ENCODE measurements at regions not wholly inside any gene's neighbourhood (a gene's known extent, or its start where the extent isn't known, plus 50 kb on each side); places are given as distances from the start of the nearest gene placed in this dataset.

DNA sequence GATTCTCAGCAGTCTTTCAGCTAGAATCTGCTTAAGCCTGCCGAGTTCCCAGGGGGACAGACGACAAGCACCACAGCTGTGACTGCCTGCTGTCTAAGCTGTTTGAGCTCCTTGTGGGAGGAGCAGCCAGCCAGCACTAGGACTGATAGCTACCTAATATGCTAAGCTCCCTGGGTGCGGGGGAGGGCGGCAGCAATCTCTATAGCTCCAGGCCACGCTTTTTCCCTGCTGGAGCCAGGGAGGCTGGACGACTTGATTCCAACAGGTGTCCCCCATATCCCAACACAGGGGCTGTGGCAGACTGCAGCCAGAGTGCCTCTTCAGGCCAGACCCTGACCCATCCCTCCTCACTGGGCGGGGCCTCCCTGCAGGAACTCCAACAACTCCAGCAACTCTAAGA, 134.1 kb upstream of the ARPP21 start:
- H3K36me3 ChIP-seq = no peaks in the 10 kb centered on the region
- peak in 1 of 3 donors; percentile 38 for DNase-seq
- no peak overlapping the region for H3K4me3 ChIP-seq
- no peaks in the 10 kb centered on the region for H3K9me3 ChIP-seq
- no peak for TF ChIP-seq POLR2A (IDR thresholded peaks at IDR 0.05)
- TF ChIP-seq, protein P1, sequence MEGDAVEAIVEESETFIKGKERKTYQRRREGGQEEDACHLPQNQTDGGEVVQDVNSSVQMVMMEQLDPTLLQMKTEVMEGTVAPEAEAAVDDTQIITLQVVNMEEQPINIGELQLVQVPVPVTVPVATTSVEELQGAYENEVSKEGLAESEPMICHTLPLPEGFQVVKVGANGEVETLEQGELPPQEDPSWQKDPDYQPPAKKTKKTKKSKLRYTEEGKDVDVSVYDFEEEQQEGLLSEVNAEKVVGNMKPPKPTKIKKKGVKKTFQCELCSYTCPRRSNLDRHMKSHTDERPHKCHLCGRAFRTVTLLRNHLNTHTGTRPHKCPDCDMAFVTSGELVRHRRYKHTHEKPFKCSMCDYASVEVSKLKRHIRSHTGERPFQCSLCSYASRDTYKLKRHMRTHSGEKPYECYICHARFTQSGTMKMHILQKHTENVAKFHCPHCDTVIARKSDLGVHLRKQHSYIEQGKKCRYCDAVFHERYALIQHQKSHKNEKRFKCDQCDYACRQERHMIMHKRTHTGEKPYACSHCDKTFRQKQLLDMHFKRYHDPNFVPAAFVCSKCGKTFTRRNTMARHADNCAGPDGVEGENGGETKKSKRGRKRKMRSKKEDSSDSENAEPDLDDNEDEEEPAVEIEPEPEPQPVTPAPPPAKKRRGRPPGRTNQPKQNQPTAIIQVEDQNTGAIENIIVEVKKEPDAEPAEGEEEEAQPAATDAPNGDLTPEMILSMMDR (IDR thresholded peaks at IDR 0.05) = no peak
- no peaks in the 10 kb centered on the region for H3K27me3 ChIP-seq
- H3K4me1 ChIP-seq = no peaks in the 10 kb centered on the region
- no peak overlapping the region for H3K27ac ChIP-seq

DNA sequence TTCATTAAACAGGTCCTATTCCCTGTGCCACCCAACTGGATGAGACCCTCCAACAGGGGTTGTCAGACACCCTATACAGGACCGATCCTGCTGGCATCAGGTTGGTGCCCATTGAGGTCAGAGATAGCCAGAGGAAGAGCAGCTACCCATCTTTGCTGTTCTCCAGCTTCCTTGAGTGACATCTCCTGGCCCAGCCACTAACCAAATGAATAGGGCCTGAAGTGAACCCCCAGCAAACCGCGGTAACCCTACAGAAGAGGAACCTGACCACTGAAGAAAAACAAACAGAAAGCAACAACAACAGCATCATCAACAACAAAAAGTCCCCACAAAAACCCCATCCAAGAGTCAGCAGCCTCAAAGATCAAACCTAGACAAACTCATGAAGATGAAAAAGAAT, 133.6 kb upstream of the ARPP21 start:
- H3K27ac ChIP-seq = no peak overlapping the region
- TF ChIP-seq POLR2A (IDR thresholded peaks at IDR 0.05) = no peak
- TF ChIP-seq, protein P1 (IDR thresholded peaks at IDR 0.05) = no peak
- no peak for DNase-seq

GRCh38 chr3:35519936-35520335, 119.4 kb upstream of the ARPP21 start:
- Histone ChIP-seq H3K9me3 (no peaks in the 10 kb centered on the region), H3K4me1 (no peaks in the 10 kb centered on the region), H3K27me3 (no peaks in the 10 kb centered on the region), H3K27ac (no peak overlapping the region), H3K4me3 (no peak overlapping the region), H3K36me3 (no peaks in the 10 kb centered on the region)
- TF ChIP-seq, protein P1 (IDR thresholded peaks at IDR 0.05) = no peak
- no peak for TF ChIP-seq POLR2A (IDR thresholded peaks at IDR 0.05)
- DNase-seq = no peak

More for the DNA sequence above, 133.6 kb upstream of the ARPP21 start:
- Histone ChIP-seq H3K9me3 (no peaks in the 10 kb centered on the region), H3K27me3 (no peaks in the 10 kb centered on the region), H3K36me3 (no peaks in the 10 kb centered on the region), H3K4me3 (no peak overlapping the region), H3K4me1 (no peaks in the 10 kb centered on the region)

GRCh38 chr3:35521196-35521595, 118.1 kb upstream of the ARPP21 start:
- no peak for DNase-seq
- TF ChIP-seq POLR2A (IDR thresholded peaks at IDR 0.05) = no peak
- TF ChIP-seq, protein P1 (IDR thresholded peaks at IDR 0.05) = no peak

DNA sequence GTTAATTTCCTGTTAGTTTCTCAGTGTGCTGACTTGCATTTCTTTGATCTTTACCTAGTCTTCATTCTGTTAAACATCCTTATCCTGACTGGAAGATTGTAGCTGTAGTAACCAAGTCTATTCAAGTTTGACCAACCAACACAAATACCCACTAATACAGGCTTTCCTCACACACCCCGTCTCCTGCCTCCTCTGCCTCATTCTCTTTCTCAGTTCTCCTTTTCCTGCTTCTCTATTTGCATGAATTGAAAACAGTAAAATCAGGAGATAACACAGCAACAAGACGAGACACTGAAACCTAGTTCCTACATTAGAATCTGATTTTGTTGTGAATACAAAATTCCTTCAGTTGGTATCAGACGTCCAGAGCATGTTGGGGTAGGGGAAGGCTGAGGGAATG, 116.9 kb upstream of the ARPP21 start:
- H3K27me3 ChIP-seq = no peaks in the 10 kb centered on the region
- no peak for DNase-seq
- H3K36me3 ChIP-seq = no peaks in the 10 kb centered on the region
- H3K4me1 ChIP-seq = no peaks in the 10 kb centered on the region
- H3K9me3 ChIP-seq = no peaks in the 10 kb centered on the region
- no peak overlapping the region for H3K27ac ChIP-seq
- no peak for TF ChIP-seq POLR2A (IDR thresholded peaks at IDR 0.05)
- TF ChIP-seq, protein P1 (IDR thresholded peaks at IDR 0.05) = no peak
- H3K4me3 ChIP-seq = no peak overlapping the region

More at GRCh38 chr3:35521196-35521595, 118.1 kb upstream of the ARPP21 start:
- Histone ChIP-seq H3K4me1 (no peaks in the 10 kb centered on the region), H3K4me3 (no peak overlapping the region), H3K36me3 (no peaks in the 10 kb centered on the region), H3K27me3 (no peaks in the 10 kb centered on the region), H3K9me3 (no peaks in the 10 kb centered on the region), H3K27ac (no peak overlapping the region)

DNA sequence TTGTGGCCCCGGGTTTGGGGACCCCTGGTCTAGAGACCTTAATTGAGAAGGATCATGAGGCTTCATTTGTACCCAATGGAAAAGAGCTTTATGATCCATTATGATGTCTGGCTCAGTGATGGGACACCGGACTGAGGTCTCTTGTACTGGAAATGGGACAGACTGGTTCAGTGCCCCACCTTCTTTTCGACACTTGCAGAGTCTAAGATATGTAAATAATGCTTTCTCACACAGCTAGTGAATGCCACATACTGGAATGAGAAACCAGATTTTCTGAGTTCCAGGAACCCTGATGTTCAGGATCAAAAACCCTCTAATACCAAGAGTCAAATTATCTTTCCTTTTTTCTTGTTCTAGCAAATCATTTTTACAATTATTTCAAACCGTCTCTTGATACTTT, 116.3 kb upstream of the ARPP21 start:
- no peak overlapping the region for H3K27ac ChIP-seq
- H3K4me1 ChIP-seq = no peaks in the 10 kb centered on the region
- H3K4me3 ChIP-seq = no peak overlapping the region
- DNase-seq = no peak
- TF ChIP-seq, protein P1 (IDR thresholded peaks at IDR 0.05) = no peak
- no peaks in the 10 kb centered on the region for H3K36me3 ChIP-seq
- no peaks in the 10 kb centered on the region for H3K27me3 ChIP-seq
- H3K9me3 ChIP-seq = no peaks in the 10 kb centered on the region

All from Peyer's patch (tissue), 4 donors.